Right lobe of liver (tissue), 4 donors: ENCODE measurements at regions not wholly inside any gene's neighbourhood (a gene's known extent, or its start where the extent isn't known, plus 50 kb on each side); places are given as distances from the start of the nearest gene placed in this dataset.

ENCODE experiments used
- POLR2A ChIP-seq: fragments of 450-650 bp; IDR thresholded peaks from one replicate; pipeline ENCODE4 v1.6.1; 2017; ENCODE audit warnings: antibody characterized with exemption, mild to moderate bottlenecking
- TF ChIP-seq, protein P1 (sequence below), 4 donors: fragments of 200-600 bp in 3 of 4; fragments of 450-650 bp in 1 of 4; IDR thresholded peaks; one replicate each; pipeline versions ENCODE4 v1.5.1 to v1.8.0; 2016 to 2022; ENCODE audit warnings: antibody characterized with exemption in 4 of 4, mild to moderate bottlenecking in 2 of 4
- donor health status: DM: no; HTN: no; CAD: no.
- donor health status: DM: no; HTN: no; CAD: no.
- donor health status: DM: no; HTN: yes; CAD: no.

- TF ChIP-seq, protein P1, sequence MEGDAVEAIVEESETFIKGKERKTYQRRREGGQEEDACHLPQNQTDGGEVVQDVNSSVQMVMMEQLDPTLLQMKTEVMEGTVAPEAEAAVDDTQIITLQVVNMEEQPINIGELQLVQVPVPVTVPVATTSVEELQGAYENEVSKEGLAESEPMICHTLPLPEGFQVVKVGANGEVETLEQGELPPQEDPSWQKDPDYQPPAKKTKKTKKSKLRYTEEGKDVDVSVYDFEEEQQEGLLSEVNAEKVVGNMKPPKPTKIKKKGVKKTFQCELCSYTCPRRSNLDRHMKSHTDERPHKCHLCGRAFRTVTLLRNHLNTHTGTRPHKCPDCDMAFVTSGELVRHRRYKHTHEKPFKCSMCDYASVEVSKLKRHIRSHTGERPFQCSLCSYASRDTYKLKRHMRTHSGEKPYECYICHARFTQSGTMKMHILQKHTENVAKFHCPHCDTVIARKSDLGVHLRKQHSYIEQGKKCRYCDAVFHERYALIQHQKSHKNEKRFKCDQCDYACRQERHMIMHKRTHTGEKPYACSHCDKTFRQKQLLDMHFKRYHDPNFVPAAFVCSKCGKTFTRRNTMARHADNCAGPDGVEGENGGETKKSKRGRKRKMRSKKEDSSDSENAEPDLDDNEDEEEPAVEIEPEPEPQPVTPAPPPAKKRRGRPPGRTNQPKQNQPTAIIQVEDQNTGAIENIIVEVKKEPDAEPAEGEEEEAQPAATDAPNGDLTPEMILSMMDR (IDR thresholded peaks at IDR 0.05), result no peak
- no peak for TF ChIP-seq POLR2A
Measured at GRCh38 chr1:185501099-185501498, 184.1 kb upstream of the IVNS1ABP start.
